ENCODE measurements at regions not wholly inside any gene's neighbourhood (a gene's known extent, or its start where the extent isn't known, plus 50 kb on each side); places are given as distances from the start of the nearest gene placed in this dataset.

DNA sequence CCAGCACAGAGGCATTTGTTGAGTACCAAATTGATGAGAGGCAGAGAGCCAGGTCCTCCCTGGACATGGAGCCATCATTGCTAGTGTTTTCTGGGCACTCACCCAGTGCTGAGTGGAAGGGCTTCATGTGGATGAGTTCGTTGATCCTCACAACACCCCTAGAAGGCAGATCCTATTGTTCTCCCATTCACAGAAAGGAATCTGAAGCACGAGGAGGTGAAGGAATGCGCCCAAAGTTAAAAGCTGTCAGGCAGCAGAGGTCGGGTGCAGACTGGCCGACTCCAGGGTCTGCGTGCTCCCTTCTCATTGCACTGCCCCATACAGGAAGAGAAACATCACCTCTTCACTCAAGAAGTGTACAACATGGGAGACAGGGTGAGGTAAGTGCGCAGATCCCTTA, 153.5 kb upstream of the TNPO1 start:
- H3K4me3 ChIP-seq (ENCODE audit: low read depth in 1 of 3, low read length in 3 of 3), result no peak overlapping the region
- H3K4me1 ChIP-seq (ENCODE audit: control insufficient read depth in 3 of 3, insufficient read depth in 2 of 3, low read depth in 1 of 3, low read length in 2 of 3), result no peaks in the 10 kb centered on the region
- 71 to 73% (median 72%) methylated on average over 6 to 7 of the region's 7 CpGs for WGBS, 3 donors
- peaks cover 0 to 10% (median 3%) of the 10 kb centered on the region in 3 donors for H3K27me3 ChIP-seq (ENCODE audit: control insufficient read depth in 3 of 3, insufficient read depth in 3 of 3, low read length in 3 of 3)
- H3K27ac ChIP-seq (ENCODE audit: low read depth in 1 of 3, low read length in 2 of 3), result no peak overlapping the region
- DNase-seq, result no peak
- H3K9me3 ChIP-seq (ENCODE audit: control insufficient read depth in 2 of 2, insufficient read depth in 1 of 2, low read depth in 1 of 2, low read length in 1 of 2), result no peaks in the 10 kb centered on the region
- no peaks in the 10 kb centered on the region for H3K36me3 ChIP-seq (ENCODE audit: control insufficient read depth in 3 of 3, insufficient read depth in 2 of 3, low read depth in 1 of 3, low read length in 3 of 3)
- no peak for FAIRE-seq

GRCh38 chr5:72662305-72662704, 154.2 kb upstream of the TNPO1 start:
- H3K9me3 ChIP-seq (ENCODE audit: control insufficient read depth in 2 of 2, insufficient read depth in 1 of 2, low read depth in 1 of 2, low read length in 1 of 2), result no peaks in the 10 kb centered on the region
- no peak overlapping the region for H3K27ac ChIP-seq (ENCODE audit: low read depth in 1 of 3, low read length in 2 of 3)
- peaks cover 0 to 10% (median 3%) of the 10 kb centered on the region in 3 donors for H3K27me3 ChIP-seq (ENCODE audit: control insufficient read depth in 3 of 3, insufficient read depth in 3 of 3, low read length in 3 of 3)
- WGBS, 3 donors, result 51 to 79% (median 63%) methylated on average over 3 of the region's 3 CpGs
- H3K4me1 ChIP-seq (ENCODE audit: control insufficient read depth in 3 of 3, insufficient read depth in 2 of 3, low read depth in 1 of 3, low read length in 2 of 3), result no peaks in the 10 kb centered on the region
- H3K36me3 ChIP-seq (ENCODE audit: control insufficient read depth in 3 of 3, insufficient read depth in 2 of 3, low read depth in 1 of 3, low read length in 3 of 3), result no peaks in the 10 kb centered on the region
- H3K4me3 ChIP-seq (ENCODE audit: low read depth in 1 of 3, low read length in 3 of 3), result no peak overlapping the region
- FAIRE-seq (no peak), DNase-seq (no peak)

DNA sequence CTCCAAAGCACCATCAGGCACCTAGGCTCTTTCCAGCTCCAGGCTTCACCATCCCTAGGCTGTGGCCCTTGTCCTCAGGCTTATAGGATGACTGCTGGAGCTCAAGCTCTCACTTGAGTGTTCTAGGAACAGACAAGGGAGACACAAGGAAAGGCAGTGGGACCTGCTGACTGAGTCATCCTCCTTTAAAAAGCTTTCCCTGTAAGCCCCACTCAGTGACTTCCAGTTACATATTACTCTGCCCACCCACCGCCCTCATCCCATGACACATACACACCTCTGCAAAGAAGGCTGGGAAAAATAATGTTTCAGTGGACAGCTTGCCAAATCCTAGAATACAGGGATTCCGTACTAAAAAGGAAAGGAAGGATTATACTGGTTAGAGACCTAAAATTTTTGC, 154.2 kb upstream of the ZNF366 start:
- DNase-seq, result no peak
- H3K27ac ChIP-seq (ENCODE audit: low read depth in 1 of 3, low read length in 2 of 3), result no peak overlapping the region
- FAIRE-seq, result no peak
- no peak overlapping the region for H3K4me3 ChIP-seq (ENCODE audit: low read depth in 1 of 3, low read length in 3 of 3)
- 72 to 87% (median 80%) methylated on average over 2 of the region's 2 CpGs for WGBS, 3 donors
- H3K36me3 ChIP-seq (ENCODE audit: control insufficient read depth in 3 of 3, insufficient read depth in 2 of 3, low read depth in 1 of 3, low read length in 3 of 3), result no peaks in the 10 kb centered on the region
- no peaks in the 10 kb centered on the region for H3K4me1 ChIP-seq (ENCODE audit: control insufficient read depth in 3 of 3, insufficient read depth in 2 of 3, low read depth in 1 of 3, low read length in 2 of 3)
- H3K27me3 ChIP-seq (ENCODE audit: control insufficient read depth in 3 of 3, insufficient read depth in 3 of 3, low read length in 3 of 3), result peaks cover 0 to 10% (median 0%) of the 10 kb centered on the region in 3 donors
- H3K9me3 ChIP-seq (ENCODE audit: control insufficient read depth in 2 of 2, insufficient read depth in 1 of 2, low read depth in 1 of 2, low read length in 1 of 2), result no peaks in the 10 kb centered on the region

- no peak for FAIRE-seq
- 82 to 90% (median 84%) methylated on average over 4 of the region's 4 CpGs for WGBS, 3 donors
Measured at GRCh38 chr5:72659726-72660125, 152.5 kb upstream of the ZNF366 start.

DNA sequence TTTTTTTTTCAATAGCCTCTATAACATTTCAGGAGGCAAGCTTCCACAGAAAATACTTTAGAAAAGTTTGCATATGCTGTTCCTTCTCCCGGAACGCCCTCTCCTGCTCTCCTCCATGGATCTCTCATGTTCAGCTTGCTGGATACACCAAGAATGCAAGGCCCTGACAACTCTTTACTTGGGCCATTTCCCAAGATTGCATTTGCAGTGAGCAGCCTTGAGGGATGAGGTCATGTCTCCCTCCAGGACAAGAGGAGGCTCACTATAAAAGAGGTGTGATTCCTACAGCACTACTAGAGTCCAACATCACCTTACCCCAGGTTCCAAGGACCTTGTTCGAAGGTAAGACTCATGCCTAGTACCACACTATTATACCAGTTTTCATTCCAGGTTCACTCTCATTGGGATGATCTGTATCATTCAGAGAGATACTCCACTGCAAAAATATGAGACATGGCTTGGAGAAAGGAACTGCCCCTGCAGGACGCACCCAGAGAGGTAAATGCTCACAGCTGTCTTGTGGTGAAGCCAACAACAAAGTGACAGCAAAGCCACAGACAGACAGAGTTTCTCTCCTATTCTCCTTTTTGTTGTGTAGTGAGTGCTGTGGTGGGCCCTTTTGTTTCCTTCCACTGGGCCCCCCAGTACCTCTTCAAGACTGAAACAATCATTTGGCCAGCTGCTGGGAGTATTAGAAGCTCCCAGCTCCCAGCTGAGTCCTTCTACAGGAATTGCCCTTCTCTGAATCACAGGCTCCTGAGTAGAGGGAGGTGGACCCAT, 151.7 kb upstream of the ZNF366 start:
- H3K4me1 ChIP-seq (ENCODE audit: control insufficient read depth in 3 of 3, insufficient read depth in 2 of 3, low read depth in 1 of 3, low read length in 2 of 3), result no peaks in the 10 kb centered on the region
- no peaks in the 10 kb centered on the region for H3K36me3 ChIP-seq (ENCODE audit: control insufficient read depth in 3 of 3, insufficient read depth in 2 of 3, low read depth in 1 of 3, low read length in 3 of 3)
- 88 to 90% (median 90%) methylated on average over 4 of the region's 4 CpGs for WGBS, 3 donors
- H3K4me3 ChIP-seq (ENCODE audit: low read depth in 1 of 3, low read length in 3 of 3), result no peak overlapping the region
- H3K27me3 ChIP-seq (ENCODE audit: control insufficient read depth in 3 of 3, insufficient read depth in 3 of 3, low read length in 3 of 3), result peaks cover 0 to 10% (median 0%) of the 10 kb centered on the region in 3 donors
- no peaks in the 10 kb centered on the region for H3K9me3 ChIP-seq (ENCODE audit: control insufficient read depth in 2 of 2, insufficient read depth in 1 of 2, low read depth in 1 of 2, low read length in 1 of 2)
- DNase-seq, result no peak
- H3K27ac ChIP-seq (ENCODE audit: low read depth in 1 of 3, low read length in 2 of 3), result no peak overlapping the region
- no peak for FAIRE-seq

More at GRCh38 chr5:72659726-72660125, 152.5 kb upstream of the ZNF366 start:
- Histone ChIP-seq H3K4me3 (ENCODE audit: low read depth in 1 of 3, low read length in 3 of 3) (no peak overlapping the region), H3K9me3 (ENCODE audit: control insufficient read depth in 2 of 2, insufficient read depth in 1 of 2, low read depth in 1 of 2, low read length in 1 of 2) (no peaks in the 10 kb centered on the region), H3K36me3 (ENCODE audit: control insufficient read depth in 3 of 3, insufficient read depth in 2 of 3, low read depth in 1 of 3, low read length in 3 of 3) (no peaks in the 10 kb centered on the region), H3K27me3 (ENCODE audit: control insufficient read depth in 3 of 3, insufficient read depth in 3 of 3, low read length in 3 of 3) (peaks cover 0 to 10% (median 0%) of the 10 kb centered on the region in 3 donors), H3K4me1 (ENCODE audit: control insufficient read depth in 3 of 3, insufficient read depth in 2 of 3, low read depth in 1 of 3, low read length in 2 of 3) (no peaks in the 10 kb centered on the region), H3K27ac (ENCODE audit: low read depth in 1 of 3, low read length in 2 of 3) (no peak overlapping the region)
- no peak for DNase-seq

DNA sequence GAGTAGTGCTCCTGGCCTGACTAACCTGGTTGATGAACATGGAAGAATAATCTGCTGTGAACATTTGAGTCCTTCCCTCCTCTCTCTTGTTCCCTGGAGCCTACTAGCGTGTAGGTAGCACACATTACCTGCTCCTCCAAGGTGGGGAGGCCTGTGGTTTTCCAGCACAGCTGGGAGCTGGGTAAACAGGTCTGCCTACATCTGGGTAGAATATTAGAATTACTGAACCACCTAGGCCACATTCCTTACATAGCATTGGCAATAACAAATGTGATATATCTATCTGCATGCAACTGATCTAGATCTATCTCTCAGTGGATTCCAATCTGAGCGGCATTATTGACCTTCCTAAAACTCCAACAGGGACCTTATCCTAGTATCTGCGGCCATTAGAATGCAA, 151.0 kb upstream of the ZNF366 start:
- no peaks in the 10 kb centered on the region for H3K9me3 ChIP-seq (ENCODE audit: control insufficient read depth in 2 of 2, insufficient read depth in 1 of 2, low read depth in 1 of 2, low read length in 1 of 2)
- peaks cover 0 to 10% (median 0%) of the 10 kb centered on the region in 3 donors for H3K27me3 ChIP-seq (ENCODE audit: control insufficient read depth in 3 of 3, insufficient read depth in 3 of 3, low read length in 3 of 3)
- DNase-seq, result no peak
- WGBS, 3 donors, result 78 to 88% (median 81%) methylated on average over 3 of the region's 3 CpGs
- no peak for FAIRE-seq
- H3K4me3 ChIP-seq (ENCODE audit: low read depth in 1 of 3, low read length in 3 of 3), result no peak overlapping the region
- no peaks in the 10 kb centered on the region for H3K4me1 ChIP-seq (ENCODE audit: control insufficient read depth in 3 of 3, insufficient read depth in 2 of 3, low read depth in 1 of 3, low read length in 2 of 3)
- no peak overlapping the region for H3K27ac ChIP-seq (ENCODE audit: low read depth in 1 of 3, low read length in 2 of 3)
- no peaks in the 10 kb centered on the region for H3K36me3 ChIP-seq (ENCODE audit: control insufficient read depth in 3 of 3, insufficient read depth in 2 of 3, low read depth in 1 of 3, low read length in 3 of 3)

GRCh38 chr5:72656756-72657513, 149.7 kb upstream of the ZNF366 start:
- Histone ChIP-seq H3K27me3 (ENCODE audit: control insufficient read depth in 3 of 3, insufficient read depth in 3 of 3, low read length in 3 of 3) (peaks cover 0 to 2% (median 0%) of the 10 kb centered on the region in 3 donors), H3K4me1 (ENCODE audit: control insufficient read depth in 3 of 3, insufficient read depth in 2 of 3, low read depth in 1 of 3, low read length in 2 of 3) (no peaks in the 10 kb centered on the region), H3K9me3 (ENCODE audit: control insufficient read depth in 2 of 2, insufficient read depth in 1 of 2, low read depth in 1 of 2, low read length in 1 of 2) (no peaks in the 10 kb centered on the region), H3K27ac (ENCODE audit: low read depth in 1 of 3, low read length in 2 of 3) (no peak overlapping the region), H3K36me3 (ENCODE audit: control insufficient read depth in 3 of 3, insufficient read depth in 2 of 3, low read depth in 1 of 3, low read length in 3 of 3) (no peaks in the 10 kb centered on the region), H3K4me3 (ENCODE audit: low read depth in 1 of 3, low read length in 3 of 3) (no peak overlapping the region)
- no peak for DNase-seq
- WGBS, 3 donors, result 81 to 87% (median 85%) methylated on average over 2 of the region's 2 CpGs
- FAIRE-seq, result no peak

DNA sequence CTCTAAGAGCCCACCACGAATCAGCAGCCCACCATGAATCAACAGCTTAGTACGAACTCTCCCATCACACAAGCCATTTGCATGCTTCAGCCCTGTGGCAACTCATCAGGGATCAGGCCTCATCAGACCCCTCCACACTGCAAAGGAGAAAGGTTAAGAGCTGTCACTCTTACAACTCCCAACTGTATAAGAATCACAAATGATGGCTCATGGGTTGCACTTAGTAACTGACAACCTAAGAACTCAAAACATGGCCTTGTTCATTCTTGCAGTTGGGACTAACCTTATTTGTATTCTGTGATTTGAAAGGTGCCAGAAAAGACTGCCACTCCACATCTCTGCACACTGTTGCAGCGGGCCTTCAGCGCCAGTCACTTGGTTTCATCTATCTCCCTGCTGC, 149.1 kb upstream of the ZNF366 start:
- Histone ChIP-seq H3K27ac (ENCODE audit: low read depth in 1 of 3, low read length in 2 of 3) (no peak overlapping the region), H3K36me3 (ENCODE audit: control insufficient read depth in 3 of 3, insufficient read depth in 2 of 3, low read depth in 1 of 3, low read length in 3 of 3) (no peaks in the 10 kb centered on the region), H3K9me3 (ENCODE audit: control insufficient read depth in 2 of 2, insufficient read depth in 1 of 2, low read depth in 1 of 2, low read length in 1 of 2) (no peaks in the 10 kb centered on the region), H3K4me1 (ENCODE audit: control insufficient read depth in 3 of 3, insufficient read depth in 2 of 3, low read depth in 1 of 3, low read length in 2 of 3) (no peaks in the 10 kb centered on the region), H3K4me3 (ENCODE audit: low read depth in 1 of 3, low read length in 3 of 3) (no peak overlapping the region), H3K27me3 (ENCODE audit: control insufficient read depth in 3 of 3, insufficient read depth in 3 of 3, low read length in 3 of 3) (peaks cover 0 to 2% (median 0%) of the 10 kb centered on the region in 3 donors)
- FAIRE-seq, result no peak
- 82 to 90% (median 82%) methylated on average over 4 of the region's 4 CpGs for WGBS, 3 donors
- DNase-seq, result no peak
